ENCODE measurements at regions not wholly inside any gene's neighbourhood (a gene's known extent, or its start where the extent isn't known, plus 50 kb on each side); places are given as distances from the start of the nearest gene placed in this dataset.
"Not testable (repeated sequence)": the region's sequence is repeated elsewhere in the genome, so short reads cannot be mapped to it uniquely, and the experiment has no call there.

GRCh38 chr15:59828861-59829260, 139.7 kb upstream of the BNIP2 start:
- DNase-seq, result no peak

- DNase-seq, result no peak
These were observed 139.1 kb upstream of the BNIP2 start for GRCh38 chr15:59828263-59828662.

- DNase-seq, result no peak
These were observed 136.8 kb upstream of the BNIP2 start for GRCh38 chr15:59825901-59826300.

GRCh38 chr15:59821286-59821685, 132.2 kb upstream of the BNIP2 start:
- DNase-seq, result no peak

- no peak for DNase-seq
These were observed 130.0 kb upstream of the BNIP2 start for GRCh38 chr15:59819092-59819491.

- no peak for DNase-seq
These were observed 129.2 kb upstream of the BNIP2 start for GRCh38 chr15:59818336-59818735.

GRCh38 chr15:59817834-59818233, 128.7 kb upstream of the BNIP2 start:
- DNase-seq, result no peak

- no peak for DNase-seq
These were observed 127.9 kb upstream of the BNIP2 start for GRCh38 chr15:59817053-59817452.

- DNase-seq, result no peak
These were observed 125.3 kb upstream of the BNIP2 start for GRCh38 chr15:59814409-59814808.

GRCh38 chr15:59812889-59813288, 123.8 kb upstream of the BNIP2 start:
- no peak for DNase-seq

GRCh38 chr15:59812250-59812870, 123.2 kb upstream of the BNIP2 start:
- DNase-seq, result no peak

GRCh38 chr15:59803293-59803966, 114.3 kb upstream of the BNIP2 start:
- DNase-seq, result peak; percentile 53

GRCh38 chr15:59801649-59802048, 112.5 kb upstream of the BNIP2 start:
- DNase-seq, result no peak

GRCh38 chr15:59798605-59798917, 109.4 kb upstream of the BNIP2 start:
- no peak for DNase-seq

- DNase-seq, result no peak
These were observed 108.9 kb upstream of the BNIP2 start for GRCh38 chr15:59797756-59798604.

- no peak for DNase-seq
These were observed 105.2 kb upstream of the BNIP2 start for GRCh38 chr15:59794229-59794886.

- DNase-seq, result no peak
These were observed 103.2 kb upstream of the BNIP2 start for GRCh38 chr15:59792359-59792758.

GRCh38 chr15:59791755-59792154, 102.6 kb upstream of the BNIP2 start:
- no peak for DNase-seq

- DNase-seq, result no peak
These were observed 102.0 kb upstream of the BNIP2 start for GRCh38 chr15:59791079-59791478.

- DNase-seq, result not testable (repeated sequence)
These were observed 97.3 kb upstream of the BNIP2 start for GRCh38 chr15:59786466-59786865.

GRCh38 chr15:59785981-59786380, 96.9 kb upstream of the BNIP2 start:
- not testable (repeated sequence) for DNase-seq

GRCh38 chr15:59783774-59784520, 94.8 kb upstream of the BNIP2 start:
- DNase-seq, result not testable (repeated sequence)

- DNase-seq, result no peak
These were observed 90.0 kb upstream of the BNIP2 start for GRCh38 chr15:59779110-59779509.

Data from NCI-H1105 treated with DMSO at 0.1 percent for 48 hours (cell line).